Neuronal stem cell (in vitro differentiated cells): ENCODE measurements at regions not wholly inside any gene's neighbourhood (a gene's known extent, or its start where the extent isn't known, plus 50 kb on each side); places are given as distances from the start of the nearest gene placed in this dataset.

Experiments used
- DNase-seq: peaks from one replicate; pipeline ENCODE4 v3.0.0-alpha.2; 2013; ENCODE audit warnings: low spot score
- H2AFZ ChIP-seq: one replicate; pipeline ENCODE4 v1.6.1; 2013; ENCODE audit warnings: mild to moderate bottlenecking, low read length, inconsistent platforms
- H2AK5ac ChIP-seq: 2 replicates; pipeline ENCODE4 v1.6.1; 2013; ENCODE audit warnings: low read depth, mild to moderate bottlenecking, inconsistent platforms, low read length, moderate library complexity, mixed read lengths
- H2BK120ac ChIP-seq: 2 replicates; pipeline ENCODE4 v1.6.1; 2013; ENCODE audit warnings: low read depth, mild to moderate bottlenecking, inconsistent platforms, low read length, moderate library complexity, mixed read lengths
- H2BK12ac ChIP-seq: one replicate; pipeline ENCODE4 v1.6.1; 2013; ENCODE audit warnings: low read length, inconsistent platforms
- H2BK15ac ChIP-seq: 2 replicates; pipeline ENCODE4 v1.6.1; 2013; ENCODE audit warnings: mild to moderate bottlenecking, low read length, inconsistent platforms, mixed read lengths
- H2BK5ac ChIP-seq: one replicate; pipeline ENCODE4 v1.6.1; 2013; ENCODE audit warnings: inconsistent platforms, mild to moderate bottlenecking, low read length, moderate library complexity
- H3K14ac ChIP-seq: one replicate; pipeline ENCODE4 v1.6.1; 2013; ENCODE audit warnings: low read length, inconsistent platforms
- H3K18ac ChIP-seq: 2 replicates; pipeline ENCODE4 v1.6.1; 2013; ENCODE audit warnings: low read length, inconsistent platforms
- H3K23ac ChIP-seq: 2 replicates; pipeline ENCODE4 v1.6.1; 2013; ENCODE audit warnings: low read depth, mild to moderate bottlenecking, mixed read lengths, low read length, inconsistent platforms; ENCODE audit not compliant: poor library complexity
- H3K27ac ChIP-seq: replicated peaks from 3 replicates; pipeline ENCODE4 v1.5.1; 2013; ENCODE audit warnings: low read length, inconsistent platforms
- H3K27me3 ChIP-seq, 3 experiments: 2 replicates each; pipeline ENCODE4 v1.6.1; 2013; ENCODE audit warnings: low read length in 3 of 3, mild to moderate bottlenecking in 2 of 3, inconsistent platforms in 1 of 3, low read depth in 1 of 3, mixed read lengths in 1 of 3, moderate library complexity in 1 of 3; ENCODE audit not compliant: control insufficient read depth in 3 of 3, insufficient read depth in 3 of 3
- H3K36me3 ChIP-seq, 2 donors: replicated peaks in 1 of 2; 2 replicates each; pipeline ENCODE4 v1.6.1; 2013; ENCODE audit warnings: low read length in 2 of 2; ENCODE audit not compliant: control insufficient read depth in 2 of 2, insufficient read depth in 2 of 2
- H3K4ac ChIP-seq: 2 replicates; pipeline ENCODE4 v1.6.1; 2013; ENCODE audit warnings: inconsistent platforms, mild to moderate bottlenecking, low read length, moderate library complexity
- H3K4me1 ChIP-seq, 2 donors: 1 replicate in 1 of 2; 2 replicates in 1 of 2; pipeline ENCODE4 v1.6.1; 2013; ENCODE audit warnings: low read length in 2 of 2, low read depth in 1 of 2; ENCODE audit not compliant: control insufficient read depth in 2 of 2, insufficient read depth in 1 of 2
- H3K4me2 ChIP-seq: one replicate; pipeline ENCODE4 v1.6.1; 2013; ENCODE audit warnings: mild to moderate bottlenecking, low read length, inconsistent platforms; ENCODE audit not compliant: insufficient read depth, poor library complexity, severe bottlenecking
- H3K4me3 ChIP-seq, 2 donors: 2 replicates each; pipeline ENCODE4 v1.5.1; 2013; ENCODE audit warnings: low read length in 2 of 2, mild to moderate bottlenecking in 2 of 2, inconsistent platforms in 1 of 2, moderate library complexity in 1 of 2
- H3K79me1 ChIP-seq: one replicate; pipeline ENCODE4 v1.6.1; 2013; ENCODE audit warnings: low read depth, mild to moderate bottlenecking, inconsistent platforms, low read length, moderate library complexity
- H3K9ac ChIP-seq: one replicate; pipeline ENCODE4 v1.6.1; 2013; ENCODE audit warnings: mild to moderate bottlenecking, low read depth, low read length, inconsistent platforms; ENCODE audit not compliant: poor library complexity
- H3K9me3 ChIP-seq, 2 donors: replicated peaks in 1 of 2; 2 replicates each; pipeline versions ENCODE3 to v1.6.1; 2013; ENCODE audit warnings: low read length in 2 of 2, mild to moderate bottlenecking in 2 of 2, inconsistent platforms in 1 of 2, low read depth in 1 of 2, mixed read lengths in 1 of 2, moderate library complexity in 1 of 2; ENCODE audit not compliant: control insufficient read depth in 2 of 2, insufficient read depth in 1 of 2
- H4K8ac ChIP-seq: one replicate; pipeline ENCODE4 v1.6.1; 2013; ENCODE audit warnings: low read depth, mild to moderate bottlenecking, inconsistent platforms, low read length, moderate library complexity
- H4K91ac ChIP-seq: one replicate; pipeline ENCODE4 v1.6.1; 2013; ENCODE audit warnings: low read length, low read depth, mild to moderate bottlenecking, inconsistent platforms; ENCODE audit not compliant: poor library complexity
- WGBS, 2 donors: extraction: QIAGEN DNeasy Blood & Tissue Kit; methylation state at CpG; one replicate each; pipeline ENCODE4 v1.1.7; 2013; ENCODE audit warnings: missing lambda C conversion rate in 2 of 2, mixed read lengths in 1 of 2; ENCODE audit not compliant: insufficient read length in 2 of 2, insufficient replicate concordance in 1 of 2; ENCODE audit errors: extremely low coverage in 2 of 2; 5-methylcytosine and 5-hydroxymethylcytosine counted together

DNA sequence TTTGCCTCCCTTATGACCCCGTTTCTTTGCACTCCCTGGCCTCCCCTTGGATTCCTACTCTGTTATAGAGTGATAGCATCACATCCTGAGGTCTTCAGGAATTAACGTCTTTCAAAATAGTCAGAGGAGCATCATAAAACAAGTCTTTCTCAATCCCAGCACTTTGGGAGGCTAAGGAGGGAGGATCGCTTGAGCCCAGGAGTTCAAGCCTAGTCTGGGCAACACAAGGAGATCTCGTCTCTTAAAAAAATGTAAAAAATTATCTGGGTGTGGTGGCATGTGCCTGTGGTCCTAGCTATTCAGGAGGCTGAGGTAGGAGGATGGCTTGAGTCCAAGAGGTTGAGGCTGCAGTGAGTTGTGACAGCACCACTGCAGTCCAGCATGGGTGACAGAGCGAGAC, 68.7 kb upstream of the AMPD3 start:
- Histone ChIP-seq H3K14ac (no peak overlapping the region), H3K79me1 (no peaks in the 10 kb centered on the region), H3K4me2 (no peak overlapping the region), H3K27ac (no peak overlapping the region), H2BK5ac (no peak overlapping the region), H2BK12ac (no peak overlapping the region), H3K4me3 (no peak overlapping the region), H4K8ac (no peak overlapping the region), H2BK15ac (no peak overlapping the region), H3K4ac (no peak overlapping the region), H2AK5ac (no peak overlapping the region), H3K36me3 (no peaks in the 10 kb centered on the region), H3K18ac (no peak overlapping the region), H3K23ac (no peak overlapping the region), H3K4me1 (peaks cover 0 to 4% of the 10 kb centered on the region in 2 donors), H2BK120ac (no peak overlapping the region), H3K27me3 (no peaks in the 10 kb centered on the region), H2AFZ (no peak overlapping the region), H4K91ac (no peak overlapping the region), H3K9ac (no peak overlapping the region), H3K9me3 (peaks cover 0 to 3% of the 10 kb centered on the region in 2 donors)
- no peak for DNase-seq
- no CpG with 5 or more reads among the region's 5 CpGs for WGBS, 2 donors

DNA sequence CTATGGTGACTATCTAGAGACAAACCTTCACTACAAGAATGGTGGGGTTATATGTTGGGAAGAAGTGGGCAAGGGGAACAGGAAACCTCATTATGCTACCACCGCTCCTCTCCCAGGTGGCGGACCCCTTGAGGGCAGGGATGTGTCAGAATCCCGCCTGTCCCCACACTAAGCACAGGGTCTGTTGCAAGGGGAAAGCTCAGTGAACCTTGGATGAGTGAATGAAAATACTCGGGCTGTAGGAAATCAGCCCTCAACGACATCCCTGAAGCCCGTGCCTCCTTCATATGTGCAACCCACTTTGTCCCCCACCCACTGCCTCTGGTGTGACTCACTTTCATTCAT, 68.2 kb upstream of the AMPD3 start:
- Histone ChIP-seq H3K23ac (no peak overlapping the region), H2BK15ac (no peak overlapping the region), H3K36me3 (no peaks in the 10 kb centered on the region), H3K18ac (no peak overlapping the region), H4K8ac (no peak overlapping the region), H3K4me1 (peaks cover 0 to 4% of the 10 kb centered on the region in 2 donors), H3K27ac (no peak overlapping the region), H4K91ac (no peak overlapping the region), H2BK5ac (no peak overlapping the region), H3K79me1 (no peaks in the 10 kb centered on the region), H2BK12ac (no peak overlapping the region), H3K4me3 (no peak overlapping the region), H3K9me3 (peaks cover 0 to 3% of the 10 kb centered on the region in 2 donors), H3K4me2 (no peak overlapping the region), H3K27me3 (no peaks in the 10 kb centered on the region), H2BK120ac (no peak overlapping the region), H3K4ac (no peak overlapping the region), H2AK5ac (no peak overlapping the region), H3K14ac (no peak overlapping the region), H2AFZ (no peak overlapping the region), H3K9ac (no peak overlapping the region)
- no peak for DNase-seq
- no CpG with 5 or more reads among the region's 6 CpGs for WGBS, 2 donors

DNA sequence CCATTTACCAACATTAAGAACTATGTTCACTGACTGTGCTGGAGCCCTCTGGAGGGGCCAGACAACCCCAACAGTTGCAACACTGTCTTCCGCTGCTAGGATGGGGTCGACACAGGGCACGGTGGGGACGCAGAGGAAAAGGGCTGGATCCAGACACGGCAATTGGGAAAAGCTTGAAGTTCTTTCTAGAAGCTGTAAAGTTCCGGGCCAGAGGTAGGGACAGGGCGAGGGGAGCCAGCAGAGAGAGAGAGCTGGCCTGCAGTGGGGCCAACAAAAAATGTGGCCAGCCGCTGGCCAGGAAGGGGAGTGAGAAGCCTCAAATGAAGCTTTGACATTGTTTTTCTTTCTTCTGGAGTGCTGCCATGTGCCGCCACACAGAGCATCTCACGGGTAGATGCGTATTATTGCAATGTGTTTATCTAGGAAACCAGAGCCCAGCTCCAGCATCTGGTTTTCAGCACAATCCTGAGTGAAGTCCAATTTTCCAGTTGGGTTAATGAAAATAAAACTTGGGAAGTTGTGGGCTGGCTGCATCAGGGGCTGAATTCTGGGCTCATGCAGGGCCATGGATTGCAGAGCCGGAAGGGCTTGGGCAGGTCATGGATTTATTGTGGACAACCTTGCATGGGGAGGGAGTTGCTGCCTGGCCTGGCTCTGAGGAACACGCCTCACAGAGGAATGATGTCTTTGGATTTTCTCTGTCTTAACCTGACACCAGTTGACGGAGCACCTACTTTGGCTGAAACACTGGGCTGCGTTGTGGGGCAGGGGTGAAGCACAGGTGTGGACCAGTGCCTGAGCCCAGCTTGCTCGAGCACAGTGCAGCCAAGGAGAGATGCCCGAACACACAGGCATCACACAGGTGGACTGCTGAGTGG, 67.6 kb upstream of the AMPD3 start:
- Histone ChIP-seq H4K91ac (no peak overlapping the region), H3K9me3 (peaks cover 0 to 3% of the 10 kb centered on the region in 2 donors), H3K23ac (no peak overlapping the region), H3K4me1 (peaks cover 0 to 4% of the 10 kb centered on the region in 2 donors), H2BK15ac (no peak overlapping the region), H2AK5ac (no peak overlapping the region), H3K4me3 (no peak overlapping the region), H2BK5ac (no peak overlapping the region), H3K27ac (no peak overlapping the region), H3K27me3 (no peaks in the 10 kb centered on the region), H3K18ac (peak overlapping the region; percentile 57), H3K9ac (no peak overlapping the region), H4K8ac (no peak overlapping the region), H3K14ac (no peak overlapping the region), H3K4ac (no peak overlapping the region), H3K4me2 (no peak overlapping the region), H2BK120ac (no peak overlapping the region), H2BK12ac (no peak overlapping the region), H3K36me3 (no peaks in the 10 kb centered on the region), H2AFZ (no peak overlapping the region), H3K79me1 (no peaks in the 10 kb centered on the region)
- no CpG with 5 or more reads among the region's 17 CpGs for WGBS, 2 donors
- no peak for DNase-seq

DNA sequence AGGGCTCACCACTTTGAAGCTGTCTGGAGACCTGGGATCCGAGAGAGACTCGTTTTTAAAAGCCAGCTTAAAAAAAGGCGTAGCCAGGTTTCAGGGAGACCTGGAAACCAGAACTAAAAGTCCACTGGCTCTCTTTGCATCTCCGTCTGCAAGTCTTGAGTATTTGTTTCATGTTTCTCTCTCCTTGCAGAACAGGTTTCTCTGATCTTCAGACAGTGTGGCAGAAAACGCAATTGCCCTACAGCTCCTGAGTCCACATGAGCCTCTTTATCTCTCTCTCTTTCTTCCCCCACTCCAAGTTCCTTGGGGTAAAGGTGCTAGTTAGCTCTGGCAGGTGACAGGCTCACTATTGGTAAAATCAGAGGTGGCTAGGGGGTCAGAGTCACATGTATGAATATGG, 67.0 kb upstream of the AMPD3 start:
- Histone ChIP-seq H3K36me3 (no peaks in the 10 kb centered on the region), H2BK120ac (no peak overlapping the region), H3K4me2 (no peak overlapping the region), H2AK5ac (no peak overlapping the region), H3K27me3 (no peaks in the 10 kb centered on the region), H3K18ac (no peak overlapping the region), H2AFZ (no peak overlapping the region), H2BK12ac (no peak overlapping the region), H3K14ac (no peak overlapping the region), H2BK15ac (no peak overlapping the region), H3K9ac (no peak overlapping the region), H4K91ac (no peak overlapping the region), H3K4me1 (peaks cover 3 to 4% of the 10 kb centered on the region in 2 donors), H3K27ac (no peak overlapping the region), H3K79me1 (no peaks in the 10 kb centered on the region), H3K9me3 (peaks cover 0 to 3% of the 10 kb centered on the region in 2 donors), H4K8ac (no peak overlapping the region), H3K23ac (no peak overlapping the region), H2BK5ac (no peak overlapping the region), H3K4ac (no peak overlapping the region), H3K4me3 (no peak overlapping the region)
- WGBS, 2 donors, result no CpG with 5 or more reads among the region's 5 CpGs
- no peak for DNase-seq
